Esophagus muscularis mucosa (tissue), 4 donors: ENCODE measurements at regions not wholly inside any gene's neighbourhood (a gene's known extent, or its start where the extent isn't known, plus 50 kb on each side); places are given as distances from the start of the nearest gene placed in this dataset.

Experiments used
- DNase-seq: peaks from one replicate; pipeline ENCODE4 v3.0.0-alpha.2; 2017; ENCODE audit errors: extremely low spot score
- H3K27ac ChIP-seq, 4 donors: fragments of 200-600 bp; sonication (generic); replicated peaks in 1 of 4; 1 replicate in 3 of 4; 2 replicates in 1 of 4; pipeline ENCODE4 v1.5.1; 2016 to 2019; ENCODE audit warnings: mild to moderate bottlenecking in 1 of 4
- H3K27me3 ChIP-seq, 4 donors: fragments of 200-600 bp; sonication (generic); one replicate each; pipeline versions ENCODE4 v1.5.1 to v1.6.0; 2016 to 2019
- H3K36me3 ChIP-seq, 4 donors: fragments of 200-600 bp; sonication (generic); one replicate each; pipeline ENCODE4 v1.5.1; 2016 to 2019
- H3K4me1 ChIP-seq, 4 donors: fragments of 200-600 bp; sonication (generic); one replicate each; pipeline ENCODE4 v1.5.1; 2016 to 2019
- H3K4me3 ChIP-seq, 4 donors: fragments of 200-600 bp; sonication (generic); 1 replicate in 2 of 4; 2 replicates in 2 of 4; pipeline ENCODE4 v1.5.1; 2016 to 2019; ENCODE audit warnings: mild to moderate bottlenecking in 4 of 4, moderate library complexity in 1 of 4
- H3K9me3 ChIP-seq, 4 donors: fragments of 200-600 bp; sonication (generic); 1 replicate in 3 of 4; 2 replicates in 1 of 4; pipeline ENCODE4 v1.5.1; 2016 to 2019
- CTCF ChIP-seq, 3 experiments: fragments of 200-600 bp in 2 of 3; fragments of 450-650 bp in 1 of 3; sonication (generic) in 2 of 3; IDR thresholded peaks; one replicate each; pipeline ENCODE4 v1.5.1; 2017 to 2019; ENCODE audit warnings: antibody characterized with exemption in 3 of 3, mild to moderate bottlenecking in 2 of 3, moderate library complexity in 1 of 3
- EP300 ChIP-seq: sonication (generic); formaldehyde crosslinking; IDR thresholded peaks from one replicate; pipeline ENCODE4 v1.6.1; 2017; ENCODE audit warnings: antibody characterized with exemption
- POLR2A ChIP-seq: fragments of 450-650 bp; IDR thresholded peaks from one replicate; pipeline ENCODE4 v1.6.1; 2017; ENCODE audit warnings: antibody characterized with exemption, moderate library complexity, mild to moderate bottlenecking, low read depth
- POLR2AphosphoS5 ChIP-seq, 2 donors: sonication (generic); formaldehyde crosslinking; IDR thresholded peaks; one replicate each; pipeline ENCODE4 v1.6.1; 2017; ENCODE audit warnings: antibody characterized with exemption in 2 of 2
- WGBS: methylation state at CpG from one replicate; pipeline ENCODE4 v1.1.5; 2018; 5-methylcytosine and 5-hydroxymethylcytosine counted together
- intact Hi-C: fragments of 100-400 bp; cut with DNase I; formaldehyde crosslinking; loops from one replicate; pipeline ENCODE4 v1.15.1; 2023

DNA sequence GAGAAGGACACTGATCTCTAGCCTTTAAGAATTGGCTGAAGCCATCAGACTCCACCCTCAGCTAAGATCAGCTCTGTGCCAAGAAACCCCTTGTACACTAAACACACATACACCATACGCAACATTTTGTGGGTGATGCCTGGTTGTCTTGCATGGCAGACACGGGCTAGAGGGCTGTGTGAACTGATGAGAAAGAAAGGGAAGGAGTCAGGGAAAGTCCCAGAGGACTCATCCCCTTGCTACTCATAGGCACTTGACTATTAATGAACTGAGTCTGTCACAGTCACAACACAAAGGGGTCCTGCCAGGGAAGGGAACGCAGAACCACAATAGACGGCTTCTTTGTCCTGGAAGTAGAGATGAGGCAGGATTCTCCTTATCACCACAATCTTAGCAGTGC is 80.8 kb downstream of the EMP1 start:
- H3K27me3 ChIP-seq = peaks cover 0 to 10% (median 0%) of the 10 kb centered on the region in 4 donors
- intact Hi-C loops = loop anchor here (2.0 to 10.0 kb wide), 3 partner anchors 258 to 890 kb away; no protein-coding TSS in a partner anchor
- 83% methylated on average over 4 of the region's 4 CpGs for WGBS

DNA sequence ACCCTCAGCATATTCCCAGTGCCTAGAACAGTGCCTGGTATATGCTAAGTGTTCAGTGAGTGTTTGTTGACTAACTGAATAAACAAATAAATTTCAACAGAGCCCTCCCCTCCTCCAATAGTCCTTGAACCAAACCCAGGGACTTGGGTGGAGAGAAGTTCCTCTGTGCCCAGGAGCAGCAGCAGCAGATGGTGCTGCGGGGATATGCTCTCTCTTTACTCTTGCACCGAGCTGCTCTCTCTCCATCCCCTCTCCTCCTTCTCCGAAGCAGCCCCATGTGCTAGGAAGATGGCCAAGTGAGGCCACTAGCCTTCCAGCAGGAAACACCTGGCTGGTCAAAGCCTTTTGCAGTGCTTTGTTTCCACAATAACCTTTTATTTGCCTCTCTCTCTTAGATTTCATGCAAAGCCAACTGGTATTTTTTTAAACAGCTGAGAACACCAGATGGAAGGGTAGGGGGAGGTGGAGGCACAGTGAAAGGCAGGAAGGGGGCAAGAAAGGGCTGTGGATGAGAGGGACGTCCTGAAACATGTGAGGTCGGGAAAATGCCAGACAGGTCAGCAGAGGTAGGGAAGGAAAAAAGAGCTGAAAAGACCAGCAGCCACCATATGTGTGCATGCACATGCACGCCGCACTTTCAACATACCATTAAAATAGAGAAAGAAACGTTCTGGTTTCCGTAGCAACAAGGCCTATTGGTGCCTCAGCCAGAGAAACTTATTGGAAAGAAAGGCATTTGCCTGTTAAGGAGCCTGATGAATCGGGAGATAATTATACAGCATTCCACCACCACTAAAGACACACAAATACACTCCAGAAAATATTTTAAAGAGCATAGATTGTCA is 78.9 kb downstream of the EMP1 start:
- Histone ChIP-seq H3K9me3 (no peaks in the 10 kb centered on the region), H3K36me3 (no peaks in the 10 kb centered on the region), H3K4me1 (peaks cover 2 to 14% (median 9%) of the 10 kb centered on the region in 4 donors), H3K4me3 (no peak overlapping the region), H3K27me3 (peaks cover 0 to 10% (median 0%) of the 10 kb centered on the region in 4 donors), H3K27ac (no peak overlapping the region)
- DNase-seq = no peak
- TF ChIP-seq EP300 = no peak
- TF ChIP-seq POLR2A = no peak
- TF ChIP-seq CTCF (IDR thresholded peaks at IDR 0.05) = no peak
- TF ChIP-seq POLR2AphosphoS5 (IDR thresholded peaks at IDR 0.05) = no peak
- intact Hi-C loops = loop anchor here (2.0 to 10.0 kb wide), 3 partner anchors 259 to 892 kb away; no protein-coding TSS in a partner anchor
- 48% methylated on average over 10 of the region's 10 CpGs for WGBS

More for the DNA sequence above, 80.8 kb downstream of the EMP1 start:
- Histone ChIP-seq H3K4me3 (no peak overlapping the region), H3K4me1 (peaks cover 2 to 14% (median 9%) of the 10 kb centered on the region in 4 donors), H3K36me3 (no peaks in the 10 kb centered on the region), H3K9me3 (no peaks in the 10 kb centered on the region), H3K27ac (no peak overlapping the region)
- TF ChIP-seq POLR2AphosphoS5 (IDR thresholded peaks at IDR 0.05) (no peak), CTCF (IDR thresholded peaks at IDR 0.05) (no peak), EP300 (no peak), POLR2A (no peak)
- no peak for DNase-seq

GRCh38 chr12:13273850-13274249 is 77.3 kb downstream of the EMP1 start:
- Histone ChIP-seq H3K27me3 (peaks cover 0 to 10% (median 0%) of the 10 kb centered on the region in 4 donors), H3K9me3 (no peaks in the 10 kb centered on the region), H3K4me1 (peaks cover 2 to 13% (median 9%) of the 10 kb centered on the region in 4 donors), H3K4me3 (no peak overlapping the region), H3K27ac (no peak overlapping the region), H3K36me3 (no peaks in the 10 kb centered on the region)
- TF ChIP-seq EP300 (no peak), POLR2A (no peak), POLR2AphosphoS5 (IDR thresholded peaks at IDR 0.05) (no peak), CTCF (IDR thresholded peaks at IDR 0.05) (no peak)
- 70% methylated on average over 12 of the region's 12 CpGs for WGBS
- intact Hi-C loops = loop anchor here (10.0 kb wide), 1 partner anchor 261 kb away; no protein-coding TSS in a partner anchor
- no peak for DNase-seq

DNA sequence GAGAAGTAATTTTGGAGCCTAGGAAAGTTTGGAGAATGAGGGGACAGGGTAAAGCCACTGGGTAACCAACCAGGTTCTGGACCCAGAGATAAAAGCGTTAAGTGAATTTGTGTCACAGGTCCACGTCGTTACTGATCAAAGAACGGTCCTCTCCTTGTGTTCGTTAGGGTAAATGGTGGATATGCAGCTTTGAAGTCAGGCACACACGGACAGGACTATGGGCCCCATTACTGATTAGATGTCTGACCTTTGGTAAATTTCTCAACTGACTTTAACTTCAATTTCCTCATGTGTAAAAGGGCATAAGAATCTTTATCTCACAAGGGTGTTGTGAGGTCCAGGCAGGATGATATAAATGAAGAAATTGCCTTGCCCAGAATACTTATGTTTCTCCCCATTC is 76.6 kb downstream of the EMP1 start:
- DNase-seq = no peak

More for the DNA sequence above, 76.6 kb downstream of the EMP1 start:
- 85% methylated on average over 6 of the region's 6 CpGs for WGBS
- H3K4me1 ChIP-seq = peaks cover 0 to 5% (median 4%) of the 10 kb centered on the region in 4 donors
- H3K36me3 ChIP-seq = no peaks in the 10 kb centered on the region
- intact Hi-C loops = loop anchor here (10.0 kb wide), 1 partner anchor 262 kb away; no protein-coding TSS in a partner anchor
- no peaks in the 10 kb centered on the region for H3K9me3 ChIP-seq
- H3K27me3 ChIP-seq = peaks cover 0 to 10% (median 0%) of the 10 kb centered on the region in 4 donors
- no peak overlapping the region for H3K27ac ChIP-seq
- H3K4me3 ChIP-seq = no peak overlapping the region
- TF ChIP-seq EP300 (no peak), POLR2A (no peak), CTCF (IDR thresholded peaks at IDR 0.05) (no peak), POLR2AphosphoS5 (IDR thresholded peaks at IDR 0.05) (no peak)
